Astrocyte of the cerebellum (primary cell): ENCODE measurements at regions not wholly inside any gene's neighbourhood (a gene's known extent, or its start where the extent isn't known, plus 50 kb on each side); places are given as distances from the start of the nearest gene placed in this dataset.

Source experiments
- DNase-seq: peaks from one replicate; pipeline ENCODE4 v3.0.0-alpha.2; 2011; ENCODE audit warnings: low read depth
- H3K4me3 ChIP-seq: 2 replicates; pipeline ENCODE4 v1.5.1; 2011; ENCODE audit warnings: mild to moderate bottlenecking, low read depth, low read length, moderate library complexity
- CTCF ChIP-seq: IDR thresholded peaks from 2 replicates; pipeline ENCODE4 v1.5.1; 2012; ENCODE audit warnings: low read length, low read depth, moderate library complexity, mild to moderate bottlenecking; ENCODE audit errors: missing control alignments
- in situ Hi-C: cut with HindIII; loops from 2 replicates; pipeline ENCODE4 v1.10.0; 2017; ENCODE audit warnings: low sequenced_read_pairs

GRCh38 chr10:56934515-56934914 lies 573.5 kb upstream of the ZWINT start:
- TF ChIP-seq CTCF: no peak
- H3K4me3 ChIP-seq: no peak overlapping the region
- in situ Hi-C loops: no loop called here
- no peak for DNase-seq

- no peak for TF ChIP-seq CTCF
- DNase-seq: no peak
- H3K4me3 ChIP-seq: no peak overlapping the region
- in situ Hi-C loops: no loop called here
Measured at GRCh38 chr10:56928714-56929113, 567.7 kb upstream of the ZWINT start.

GRCh38 chr10:56927701-56928100 lies 566.6 kb upstream of the ZWINT start:
- H3K4me3 ChIP-seq: no peak overlapping the region
- no peak for DNase-seq
- no peak for TF ChIP-seq CTCF
- in situ Hi-C loops: no loop called here

GRCh38 chr10:56920601-56921261 lies 559.7 kb upstream of the ZWINT start:
- H3K4me3 ChIP-seq: no peak overlapping the region
- in situ Hi-C loops: no loop called here
- DNase-seq: no peak
- TF ChIP-seq CTCF: no peak

- no peak overlapping the region for H3K4me3 ChIP-seq
- DNase-seq: no peak
- in situ Hi-C loops: no loop called here
- TF ChIP-seq CTCF: no peak
Measured at GRCh38 chr10:56912043-56912442, 551.0 kb upstream of the ZWINT start.

GRCh38 chr10:56905051-56905450 lies 544.0 kb upstream of the ZWINT start:
- H3K4me3 ChIP-seq: no peak overlapping the region
- no peak for DNase-seq
- TF ChIP-seq CTCF: no peak
- in situ Hi-C loops: no loop called here
